K562 (cell line): ENCODE measurements at regions not wholly inside any gene's neighbourhood (a gene's known extent, or its start where the extent isn't known, plus 50 kb on each side); places are given as distances from the start of the nearest gene placed in this dataset.

Experiments used
- ATAC-seq: fragments of 200-7000 bp; cut with Tn5 transposase; 3 replicates; pipeline ENCODE4 v1.9.1; 2020; ENCODE audit warnings: moderate library complexity
- BruUV-seq: library from RNA; stranded (reverse); fragments of 400-500 nt; replicated peaks from 2 replicates; lab custom pipeline; 2021; lab: Mats Ljungman, UMichigan
- CTCF ChIA-PET: fragments of 300-600 bp; formaldehyde crosslinking; extraction: SDS; loops from one replicate; lab custom pipeline; 2021; ENCODE audit warnings: low intra/inter-chr PET ratio; lab: Yijun Ruan, JAX
- POLR2A ChIA-PET: fragments of 300-600, 350-650 bp; sonication (Branson Sonifier 250); formaldehyde crosslinking; extraction: SDS; loops from one replicate; lab custom pipeline; 2021; ENCODE audit warnings: antibody characterized with exemption, inconsistent platforms; lab: Yijun Ruan, JAX
- DNase-seq, 4 experiments: peaks; one replicate each; pipeline versions ENCODE4 v3.0.0 to v3.0.0-alpha.2; 2011 to 2018; ENCODE audit warnings: low spot score in 3 of 4, mixed read lengths in 3 of 4; ENCODE audit errors: extremely low read depth in 1 of 4
- FAIRE-seq: peaks from 2 replicates; lab custom pipeline; 2011; peaks lifted over from hg19 to GRCh38; lab: Jason Lieb, UNC
- H2AFZ ChIP-seq: 2 replicates; pipeline ENCODE4 v1.6.0; 2011; ENCODE audit warnings: low read depth, low read length, control low read depth, inconsistent platforms
- H3K27ac ChIP-seq: fragments of 200-600 bp; 3 replicates; pipeline ENCODE4 v1.8.0; 2011; ENCODE audit warnings: low read depth, mild to moderate bottlenecking, control low read depth, inconsistent platforms, low read length, moderate library complexity, mixed read lengths; ENCODE audit errors: extremely low read depth
- H3K27me3 ChIP-seq, 2 experiments: fragments of 300-600 bp in 1 of 2; 2 replicates in 1 of 2; 3 replicates in 1 of 2; pipeline versions ENCODE4 v1.6.0 to v1.8.0; 2011; ENCODE audit warnings: inconsistent platforms in 2 of 2, low read length in 2 of 2, mild to moderate bottlenecking in 1 of 2, mixed read lengths in 1 of 2, moderate library complexity in 1 of 2; ENCODE audit not compliant: control insufficient read depth in 2 of 2, insufficient read depth in 2 of 2
- H3K36me3 ChIP-seq: fragments of 300-600 bp; 3 replicates; pipeline ENCODE4 v1.8.0; 2011; ENCODE audit warnings: mild to moderate bottlenecking, low read length, inconsistent platforms; ENCODE audit not compliant: control insufficient read depth, insufficient read depth
- H3K4me1 ChIP-seq, 2 experiments: fragments of 200-600 bp in 1 of 2; replicated peaks in 1 of 2; 2 replicates in 1 of 2; 3 replicates in 1 of 2; pipeline versions ENCODE4 v1.5.1 to v1.8.0; 2011; ENCODE audit warnings: inconsistent platforms in 2 of 2, low read length in 2 of 2, mild to moderate bottlenecking in 1 of 2, mixed read lengths in 1 of 2, moderate library complexity in 1 of 2; ENCODE audit not compliant: control insufficient read depth in 2 of 2, insufficient read depth in 2 of 2
- H3K4me2 ChIP-seq: 2 replicates; pipeline ENCODE4 v1.6.1; 2011; ENCODE audit warnings: low read length, control low read depth, inconsistent platforms, mixed read lengths; ENCODE audit not compliant: insufficient read depth
- H3K4me3 ChIP-seq: fragments of 200-600 bp; sonication (generic), shearing (Covaris generic); 2 replicates; pipeline ENCODE4 v1.5.1; 2016; ENCODE audit warnings: control low read depth, inconsistent platforms
- H3K79me2 ChIP-seq: fragments of 200-600 bp; 3 replicates; pipeline ENCODE4 v1.8.0; 2011; ENCODE audit warnings: low read length, inconsistent platforms; ENCODE audit not compliant: control insufficient read depth, insufficient read depth
- H3K9ac ChIP-seq, 2 experiments: 2 replicates each; pipeline versions ENCODE4 v1.6.0 to v1.6.1; 2011; ENCODE audit warnings: low read depth in 2 of 2, low read length in 2 of 2, control low read depth in 1 of 2, inconsistent platforms in 1 of 2, mild to moderate bottlenecking in 1 of 2, mixed read lengths in 1 of 2; ENCODE audit not compliant: insufficient read depth in 1 of 2
- H3K9me1 ChIP-seq: one replicate; pipeline ENCODE4 v1.6.0; 2011; ENCODE audit warnings: inconsistent platforms, mild to moderate bottlenecking, low read length, moderate library complexity; ENCODE audit not compliant: control insufficient read depth, insufficient read depth
- H3K9me3 ChIP-seq: replicated peaks from 2 replicates; pipeline ENCODE4 v1.5.1; 2011; ENCODE audit warnings: low read depth, low read length, inconsistent platforms; ENCODE audit not compliant: control insufficient read depth, insufficient read depth
- H4K20me1 ChIP-seq: replicated peaks from 2 replicates; pipeline ENCODE4 v1.6.1; 2011; ENCODE audit warnings: low read length, inconsistent platforms, mixed read lengths; ENCODE audit not compliant: control insufficient read depth, insufficient read depth
- CEBPG ChIP-seq, 3 experiments: fragments of 200-800 bp in 1 of 3; sonication (Bioruptor generic) in 1 of 3; sonication (generic) in 1 of 3; formaldehyde crosslinking in 1 of 3; IDR thresholded peaks in 2 of 3; conservative IDR thresholded peaks in 1 of 3; 2 replicates each; pipeline versions ENCODE4 v1.6.1 to v1.8.0; 2016 to 2022; ENCODE audit warnings: missing compliant biosample characterization in 2 of 3, missing genetic modification characterization in 2 of 3, mild to moderate bottlenecking in 1 of 3, missing genetic modification reagents in 1 of 3
- EZH2 ChIP-seq: IDR thresholded peaks from 2 replicates; pipeline ENCODE4 v1.6.1; 2012; ENCODE audit warnings: low read depth, mild to moderate bottlenecking, inconsistent platforms, low read length, borderline replicate concordance
- ILK ChIP-seq: fragments of 450-650 bp; IDR thresholded peaks from 2 replicates; pipeline ENCODE4 v1.6.1; 2016; ENCODE audit warnings: missing genetic modification characterization, low read depth, mild to moderate bottlenecking, missing compliant biosample characterization, moderate library complexity, borderline replicate concordance
- MAZ ChIP-seq, 2 experiments: fragments of 450-650 bp in 1 of 2; sonication (generic) in 1 of 2; formaldehyde crosslinking; IDR thresholded peaks in 1 of 2; conservative IDR thresholded peaks in 1 of 2; 2 replicates each; pipeline versions ENCODE4 v1.4.0 to v1.5.0; 2020; ENCODE audit warnings: mild to moderate bottlenecking in 1 of 2, missing genetic modification reagents in 1 of 2
- NCOA1 ChIP-seq: fragments of 450-650 bp; IDR thresholded peaks from 2 replicates; pipeline ENCODE4 v1.6.1; 2016; ENCODE audit warnings: low read depth
- PHB ChIP-seq: fragments of 250-450 bp; sonication (Bioruptor Pico); IDR thresholded peaks from 2 replicates; pipeline ENCODE4 v1.5.0; 2021
- WGBS: fragments of 100-300 bp; shearing (Covaris generic); methylation state at CpG from one replicate; pipeline ENCODE4 v1.1.6; 2016; ENCODE audit warnings: low coverage, mixed read lengths; ENCODE audit not compliant: insufficient coverage; ENCODE audit errors: missing lambda C conversion rate; 5-methylcytosine and 5-hydroxymethylcytosine counted together
- in situ Hi-C: fragments of 300-500 bp; cut with MboI; formaldehyde crosslinking; loops from 4 replicates; pipeline ENCODE4 v1.15.0; 2018; ENCODE audit warnings: inconsistent platforms, mixed read lengths
- intact Hi-C: fragments of 100-400 bp; cut with micrococcal nuclease; formaldehyde crosslinking; loops from 2 replicates; pipeline ENCODE4 v1.14.2; 2022
- TF ChIP-seq, protein P1 (sequence below), 2 experiments: fragments of 450-650 bp; IDR thresholded peaks; 2 replicates each; pipeline ENCODE4 v1.6.1; 2018; ENCODE audit warnings: mild to moderate bottlenecking in 2 of 2, low read depth in 1 of 2; ENCODE audit not compliant: partially characterized antibody in 2 of 2
- TF ChIP-seq, protein P2 (sequence below): fragments of 250-450 bp; sonication (Bioruptor Pico); IDR thresholded peaks from 2 replicates; pipeline ENCODE4 v1.4.0; 2020; ENCODE audit warnings: mild to moderate bottlenecking, moderate library complexity

DNA sequence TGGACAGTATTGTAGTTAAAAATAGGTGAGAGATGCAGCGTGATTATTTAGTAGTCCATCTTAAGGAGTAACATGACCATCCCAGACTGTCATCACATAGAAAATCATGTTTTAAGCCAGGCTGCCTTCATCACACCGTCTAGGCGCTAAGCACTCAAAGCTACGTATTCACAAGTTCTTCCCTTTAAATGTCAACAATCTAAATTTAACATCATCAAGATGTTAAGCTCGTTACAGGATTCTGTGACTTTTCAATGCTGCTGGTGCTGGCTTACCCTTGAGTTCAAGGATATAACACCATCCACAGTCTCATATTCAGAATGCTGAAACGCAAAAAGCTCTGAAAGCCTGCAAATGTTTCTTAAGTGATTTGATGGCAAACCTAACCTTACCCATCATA is 109.5 kb upstream of the CDCA7L start:
- in situ Hi-C loops: no loop called here
- Histone ChIP-seq H3K9me3 (no peaks in the 10 kb centered on the region), H3K27me3 (peaks cover 23 to 30% of the 10 kb centered on the region in 2 experiments), H3K79me2 (no peaks in the 10 kb centered on the region), H4K20me1 (no peaks in the 10 kb centered on the region), H3K9ac (no peak overlapping the region), H3K9me1 (no peaks in the 10 kb centered on the region), H3K27ac (no peak overlapping the region), H2AFZ (no peak overlapping the region), H3K4me1 (no peaks in the 10 kb centered on the region), H3K4me2 (no peak overlapping the region), H3K4me3 (no peak overlapping the region), H3K36me3 (no peaks in the 10 kb centered on the region)
- POLR2A ChIA-PET: no interaction called here
- intact Hi-C loops: no loop called here
- no TSS peak for BruUV-seq
- ATAC-seq (no peak), FAIRE-seq (no peak), DNase-seq (no peak)
- under 1% methylated on average over 6 of the region's 6 CpGs for WGBS
- CTCF ChIA-PET: no interaction called here
- TF ChIP-seq MAZ (CRISPR knock-in tag; conservative IDR thresholded peaks at IDR 0.05 in 1 of 2, IDR thresholded peaks at IDR 0.05 in 1 of 2): no peak
- TF ChIP-seq, protein P1, sequence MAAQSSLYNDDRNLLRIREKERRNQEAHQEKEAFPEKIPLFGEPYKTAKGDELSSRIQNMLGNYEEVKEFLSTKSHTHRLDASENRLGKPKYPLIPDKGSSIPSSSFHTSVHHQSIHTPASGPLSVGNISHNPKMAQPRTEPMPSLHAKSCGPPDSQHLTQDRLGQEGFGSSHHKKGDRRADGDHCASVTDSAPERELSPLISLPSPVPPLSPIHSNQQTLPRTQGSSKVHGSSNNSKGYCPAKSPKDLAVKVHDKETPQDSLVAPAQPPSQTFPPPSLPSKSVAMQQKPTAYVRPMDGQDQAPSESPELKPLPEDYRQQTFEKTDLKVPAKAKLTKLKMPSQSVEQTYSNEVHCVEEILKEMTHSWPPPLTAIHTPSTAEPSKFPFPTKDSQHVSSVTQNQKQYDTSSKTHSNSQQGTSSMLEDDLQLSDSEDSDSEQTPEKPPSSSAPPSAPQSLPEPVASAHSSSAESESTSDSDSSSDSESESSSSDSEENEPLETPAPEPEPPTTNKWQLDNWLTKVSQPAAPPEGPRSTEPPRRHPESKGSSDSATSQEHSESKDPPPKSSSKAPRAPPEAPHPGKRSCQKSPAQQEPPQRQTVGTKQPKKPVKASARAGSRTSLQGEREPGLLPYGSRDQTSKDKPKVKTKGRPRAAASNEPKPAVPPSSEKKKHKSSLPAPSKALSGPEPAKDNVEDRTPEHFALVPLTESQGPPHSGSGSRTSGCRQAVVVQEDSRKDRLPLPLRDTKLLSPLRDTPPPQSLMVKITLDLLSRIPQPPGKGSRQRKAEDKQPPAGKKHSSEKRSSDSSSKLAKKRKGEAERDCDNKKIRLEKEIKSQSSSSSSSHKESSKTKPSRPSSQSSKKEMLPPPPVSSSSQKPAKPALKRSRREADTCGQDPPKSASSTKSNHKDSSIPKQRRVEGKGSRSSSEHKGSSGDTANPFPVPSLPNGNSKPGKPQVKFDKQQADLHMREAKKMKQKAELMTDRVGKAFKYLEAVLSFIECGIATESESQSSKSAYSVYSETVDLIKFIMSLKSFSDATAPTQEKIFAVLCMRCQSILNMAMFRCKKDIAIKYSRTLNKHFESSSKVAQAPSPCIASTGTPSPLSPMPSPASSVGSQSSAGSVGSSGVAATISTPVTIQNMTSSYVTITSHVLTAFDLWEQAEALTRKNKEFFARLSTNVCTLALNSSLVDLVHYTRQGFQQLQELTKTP (IDR thresholded peaks at IDR 0.05; ENCODE audit: low read depth in 1 of 2, partially characterized antibody in 2 of 2): no peak
- TF ChIP-seq, protein P2, sequence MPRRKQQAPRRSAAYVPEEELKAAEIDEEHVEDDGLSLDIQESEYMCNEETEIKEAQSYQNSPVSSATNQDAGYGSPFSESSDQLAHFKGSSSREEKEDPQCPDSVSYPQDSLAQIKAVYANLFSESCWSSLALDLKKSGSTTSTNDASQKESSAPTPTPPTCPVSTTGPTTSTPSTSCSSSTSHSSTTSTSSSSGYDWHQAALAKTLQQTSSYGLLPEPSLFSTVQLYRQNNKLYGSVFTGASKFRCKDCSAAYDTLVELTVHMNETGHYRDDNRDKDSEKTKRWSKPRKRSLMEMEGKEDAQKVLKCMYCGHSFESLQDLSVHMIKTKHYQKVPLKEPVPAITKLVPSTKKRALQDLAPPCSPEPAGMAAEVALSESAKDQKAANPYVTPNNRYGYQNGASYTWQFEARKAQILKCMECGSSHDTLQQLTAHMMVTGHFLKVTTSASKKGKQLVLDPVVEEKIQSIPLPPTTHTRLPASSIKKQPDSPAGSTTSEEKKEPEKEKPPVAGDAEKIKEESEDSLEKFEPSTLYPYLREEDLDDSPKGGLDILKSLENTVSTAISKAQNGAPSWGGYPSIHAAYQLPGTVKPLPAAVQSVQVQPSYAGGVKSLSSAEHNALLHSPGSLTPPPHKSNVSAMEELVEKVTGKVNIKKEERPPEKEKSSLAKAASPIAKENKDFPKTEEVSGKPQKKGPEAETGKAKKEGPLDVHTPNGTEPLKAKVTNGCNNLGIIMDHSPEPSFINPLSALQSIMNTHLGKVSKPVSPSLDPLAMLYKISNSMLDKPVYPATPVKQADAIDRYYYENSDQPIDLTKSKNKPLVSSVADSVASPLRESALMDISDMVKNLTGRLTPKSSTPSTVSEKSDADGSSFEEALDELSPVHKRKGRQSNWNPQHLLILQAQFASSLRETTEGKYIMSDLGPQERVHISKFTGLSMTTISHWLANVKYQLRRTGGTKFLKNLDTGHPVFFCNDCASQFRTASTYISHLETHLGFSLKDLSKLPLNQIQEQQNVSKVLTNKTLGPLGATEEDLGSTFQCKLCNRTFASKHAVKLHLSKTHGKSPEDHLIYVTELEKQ (CRISPR knock-in tag): no peak
- TF ChIP-seq ILK: no peak
- TF ChIP-seq CEBPG (CRISPR knock-in tag; IDR thresholded peaks at IDR 0.05): no peak
- no peak for TF ChIP-seq CEBPG (tag; conservative IDR thresholded peaks at IDR 0.05 in 1 of 2, IDR thresholded peaks at IDR 0.05 in 1 of 2)
- no peak for TF ChIP-seq EZH2
- no peak for TF ChIP-seq NCOA1
- no peak for TF ChIP-seq PHB (CRISPR knock-in tag)
